Epithelial cell of prostate (primary cell): ENCODE measurements at regions not wholly inside any gene's neighbourhood (a gene's known extent, or its start where the extent isn't known, plus 50 kb on each side); places are given as distances from the start of the nearest gene placed in this dataset.
"Not testable (repeated sequence)": the region's sequence is repeated elsewhere in the genome, so short reads cannot be mapped to it uniquely, and the experiment has no call there.

Experiments used
- DNase-seq: peaks from one replicate; pipeline ENCODE4 v3.0.0-alpha.2; 2011; ENCODE audit warnings: low read depth, low spot score
- H3K27ac ChIP-seq: fragments of 450-650 bp; 2 replicates; pipeline ENCODE4 v1.5.1; 2017; ENCODE audit warnings: mild to moderate bottlenecking

- no peak for DNase-seq
- H3K27ac ChIP-seq = no peak overlapping the region
Observed at GRCh38 chr3:102887431-102887830, 452.6 kb downstream of the ZPLD1 start.

- H3K27ac ChIP-seq = no peak overlapping the region
- no peak for DNase-seq
Observed at GRCh38 chr3:102896851-102897621, 462.2 kb downstream of the ZPLD1 start.

- H3K27ac ChIP-seq = no peak overlapping the region
- DNase-seq = no peak
Observed at GRCh38 chr3:102904629-102905028, 469.8 kb downstream of the ZPLD1 start.

GRCh38 chr3:102905811-102906210, 471.0 kb downstream of the ZPLD1 start:
- H3K27ac ChIP-seq = no peak overlapping the region
- DNase-seq = no peak

- no peak for DNase-seq
- H3K27ac ChIP-seq = no peak overlapping the region
Observed at GRCh38 chr3:102906818-102907217, 472.0 kb downstream of the ZPLD1 start.

DNA sequence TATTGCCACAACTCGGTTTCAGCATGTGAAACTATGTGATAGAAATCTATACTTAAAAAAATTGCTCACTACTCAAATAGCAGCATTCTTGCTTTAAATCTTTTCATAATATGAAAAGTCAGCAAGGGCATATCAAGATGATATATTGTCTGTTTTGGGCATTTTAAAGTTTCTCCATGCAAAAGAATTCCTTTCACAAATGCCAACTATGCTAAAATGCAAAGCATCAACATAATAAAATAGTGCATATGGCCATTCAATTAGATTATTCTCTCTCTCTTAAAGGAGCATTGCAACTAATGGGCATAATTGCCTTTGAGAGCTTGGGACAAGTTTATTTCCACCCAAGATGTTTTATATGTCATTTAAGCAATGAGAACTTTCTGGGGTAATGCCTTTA, 475.1 kb downstream of the ZPLD1 start:
- no peak for DNase-seq
- H3K27ac ChIP-seq = no peak overlapping the region

DNA sequence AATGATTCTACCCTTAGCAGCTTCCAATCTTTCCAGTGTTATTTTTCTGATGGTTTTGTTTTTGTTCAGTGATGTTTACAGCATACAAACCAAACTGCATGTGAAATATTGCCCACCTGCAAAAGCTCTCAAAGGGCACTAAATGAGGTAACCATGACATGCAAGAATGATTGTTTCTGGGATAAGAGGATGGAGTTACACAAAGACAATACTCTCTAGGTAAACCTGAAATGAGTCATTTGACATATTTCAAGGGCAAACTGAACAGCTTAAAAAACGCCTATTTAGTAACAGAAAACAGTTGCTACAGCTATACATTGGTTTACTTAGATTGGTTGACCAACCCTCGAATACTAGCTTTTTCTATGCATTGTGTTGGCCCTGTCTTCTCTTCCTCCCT, 481.7 kb downstream of the ZPLD1 start:
- DNase-seq = no peak

GRCh38 chr3:102926618-102927017, 491.8 kb downstream of the ZPLD1 start:
- H3K27ac ChIP-seq = no peak overlapping the region
- DNase-seq = no peak

More for the DNA sequence above, 481.7 kb downstream of the ZPLD1 start:
- H3K27ac ChIP-seq = no peak overlapping the region

GRCh38 chr3:102933377-102933776, 498.6 kb downstream of the ZPLD1 start:
- H3K27ac ChIP-seq = no peak overlapping the region
- DNase-seq = no peak

- H3K27ac ChIP-seq = no peak overlapping the region
- no peak for DNase-seq
Observed at GRCh38 chr3:102936511-102937045, 501.8 kb downstream of the ZPLD1 start.

DNA sequence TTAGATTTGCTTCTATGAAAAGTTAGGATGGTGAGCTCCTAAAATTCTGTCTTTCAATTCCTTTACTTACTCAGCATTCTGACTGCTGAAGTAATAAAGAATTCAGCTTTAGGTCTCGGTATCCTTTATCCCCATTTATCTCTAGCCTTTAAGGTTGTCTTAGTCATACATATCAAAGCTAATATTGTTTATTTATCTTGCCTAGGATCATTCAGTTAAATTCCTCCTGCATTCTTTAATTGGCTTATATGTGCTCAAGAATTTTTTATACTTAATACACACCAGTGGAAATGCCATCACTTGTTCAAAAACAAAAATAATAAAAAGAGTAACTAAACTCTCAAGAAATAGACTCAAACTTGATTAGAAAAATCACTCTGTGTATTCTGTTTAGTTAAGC, 507.0 kb downstream of the ZPLD1 start:
- no peak for DNase-seq
- H3K27ac ChIP-seq = no peak overlapping the region

DNA sequence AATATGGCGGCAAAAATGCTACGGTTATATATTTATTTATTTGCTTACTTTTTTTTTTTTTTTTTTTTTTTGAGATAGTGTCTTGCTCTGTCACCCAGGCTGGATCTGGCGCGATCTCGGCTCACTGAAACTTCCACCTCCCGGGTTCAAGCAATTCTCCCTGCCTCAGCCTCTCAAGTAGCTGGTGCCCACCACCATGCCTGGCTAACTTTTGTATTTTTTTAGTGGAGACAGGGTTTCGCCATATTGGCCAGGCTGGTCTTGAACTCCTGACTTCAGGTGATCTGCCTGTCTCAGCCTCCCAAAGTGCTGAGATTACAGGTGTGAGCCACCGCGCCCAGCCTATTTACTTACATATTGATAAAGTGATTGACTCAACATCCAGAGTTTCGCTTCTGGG, 511.6 kb downstream of the ZPLD1 start:
- DNase-seq, H3K27ac ChIP-seq: not testable (repeated sequence)

GRCh38 chr3:102972350-102972749, 537.5 kb downstream of the ZPLD1 start:
- H3K27ac ChIP-seq = no peak overlapping the region
- no peak for DNase-seq

- DNase-seq = no peak
Observed at GRCh38 chr3:102974333-102974732, 539.5 kb downstream of the ZPLD1 start.

GRCh38 chr3:102979191-102979590, 544.4 kb downstream of the ZPLD1 start:
- no peak for DNase-seq
- no peak overlapping the region for H3K27ac ChIP-seq

More at GRCh38 chr3:102974333-102974732, 539.5 kb downstream of the ZPLD1 start:
- no peak overlapping the region for H3K27ac ChIP-seq

GRCh38 chr3:102979682-102980354, 545.0 kb downstream of the ZPLD1 start:
- no peak for DNase-seq
- no peak overlapping the region for H3K27ac ChIP-seq

GRCh38 chr3:102980355-102980696, 545.5 kb downstream of the ZPLD1 start:
- DNase-seq = no peak
- H3K27ac ChIP-seq = no peak overlapping the region

DNA sequence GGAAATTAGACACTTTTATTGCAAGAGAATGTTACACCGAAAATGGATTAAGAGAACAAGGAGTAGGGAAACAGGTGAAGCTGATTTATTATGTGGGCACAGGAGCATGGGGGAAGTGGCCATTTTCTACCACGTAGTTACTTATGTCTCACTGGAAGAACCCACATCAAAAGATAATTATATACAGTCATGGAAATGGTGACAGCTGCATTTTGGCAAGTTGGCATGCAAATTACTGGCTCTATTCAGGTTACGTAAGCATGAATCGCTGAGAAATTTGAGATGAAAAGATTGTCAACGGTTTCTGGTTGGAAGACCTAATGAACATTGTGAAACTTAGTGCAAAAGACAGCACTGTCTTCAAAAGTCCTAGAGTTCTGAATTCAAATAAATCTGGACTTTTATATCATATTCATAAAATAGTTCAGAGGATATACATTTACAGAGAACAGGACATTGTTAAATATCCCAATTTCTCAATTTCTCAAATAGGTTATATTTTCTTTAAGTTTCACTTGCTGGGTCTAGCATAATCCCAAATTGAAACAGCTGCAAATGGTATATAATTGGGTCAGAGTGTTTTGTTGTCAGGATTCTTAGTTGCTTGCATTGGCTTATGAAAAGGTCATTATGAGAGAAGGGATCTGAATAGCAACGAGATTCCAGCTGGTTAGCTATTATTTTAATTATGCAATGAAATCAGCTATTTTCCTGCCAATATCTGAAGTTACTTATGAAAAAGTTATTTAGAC, 567.8 kb downstream of the ZPLD1 start:
- no peak for DNase-seq
- H3K27ac ChIP-seq = no peak overlapping the region

DNA sequence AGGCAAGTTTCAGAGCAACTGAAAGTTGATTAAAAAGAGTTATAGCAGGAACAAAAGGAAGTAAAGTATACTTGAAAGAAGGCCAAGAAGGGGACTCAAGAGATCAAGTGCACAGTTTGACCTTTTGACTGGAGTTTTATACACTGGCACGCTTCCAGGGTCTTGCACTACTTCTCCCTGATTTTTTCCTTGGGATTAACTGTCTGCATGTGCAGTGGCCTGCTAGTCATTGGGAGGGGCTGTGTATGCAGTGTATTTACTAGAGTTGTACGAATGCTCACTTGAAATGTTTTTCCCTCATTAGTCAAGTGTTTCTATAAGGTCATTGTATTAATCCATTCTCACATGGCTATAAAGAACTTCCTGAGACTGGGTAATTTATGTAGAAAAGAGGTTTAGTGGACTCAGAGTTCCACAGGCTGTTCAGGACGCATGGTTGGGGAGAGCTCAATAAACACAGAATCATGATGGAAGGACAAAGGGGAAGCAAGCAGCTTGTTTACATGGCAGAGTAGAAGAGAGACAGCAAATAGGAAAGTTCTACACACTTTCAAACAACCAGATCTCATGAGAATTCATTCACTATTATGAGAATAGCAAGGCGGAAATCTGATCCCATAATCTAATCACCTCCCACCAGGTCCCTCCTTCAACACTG, 571.8 kb downstream of the ZPLD1 start:
- no peak for DNase-seq
- no peak overlapping the region for H3K27ac ChIP-seq

- no peak for DNase-seq
- H3K27ac ChIP-seq = no peak overlapping the region
Observed at GRCh38 chr3:103009609-103010008, 574.8 kb downstream of the ZPLD1 start.
